ENCODE measurements at regions not wholly inside any gene's neighbourhood (a gene's known extent, or its start where the extent isn't known, plus 50 kb on each side); places are given as distances from the start of the nearest gene placed in this dataset.

DNA sequence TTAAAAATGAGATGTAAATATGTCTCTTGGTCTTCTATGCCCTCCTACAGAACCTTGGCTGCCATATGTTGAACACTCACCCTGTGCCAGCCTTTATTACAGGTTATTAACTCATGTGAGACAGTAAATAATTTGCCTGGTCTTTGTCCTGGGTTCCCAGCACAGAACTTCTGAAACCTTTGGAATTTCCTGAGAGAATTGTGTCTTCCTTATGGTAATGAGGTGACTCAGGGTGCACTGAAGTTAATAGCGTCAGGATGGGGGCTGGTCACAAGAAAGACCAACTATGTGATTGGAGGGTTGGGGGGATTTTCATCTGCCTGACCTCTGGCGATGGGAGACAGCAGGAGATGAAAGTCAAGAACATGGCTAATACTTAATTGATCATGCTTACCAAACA lies 289.8 kb upstream of the STS start:
- no peaks in the 10 kb centered on the region for H3K36me3 Mint-ChIP-seq (ENCODE audit: low read depth)
- no peaks in the 10 kb centered on the region for H3K4me1 Mint-ChIP-seq
- H3K27ac Mint-ChIP-seq = no peak overlapping the region
- ATAC-seq (no peak), DNase-seq (no peak)
- no peaks in the 10 kb centered on the region for H3K9me3 Mint-ChIP-seq
- H3K4me3 Mint-ChIP-seq = no peak overlapping the region
- no peaks in the 10 kb centered on the region for H3K27me3 Mint-ChIP-seq

- H3K27ac Mint-ChIP-seq = no peak overlapping the region
- H3K36me3 Mint-ChIP-seq (ENCODE audit: low read depth) = no peaks in the 10 kb centered on the region
- H3K4me1 Mint-ChIP-seq = no peaks in the 10 kb centered on the region
- ATAC-seq (no peak), DNase-seq (no peak)
- H3K4me3 Mint-ChIP-seq = no peak overlapping the region
- no peaks in the 10 kb centered on the region for H3K9me3 Mint-ChIP-seq
- H3K27me3 Mint-ChIP-seq = no peaks in the 10 kb centered on the region
Measured at GRCh38 chrX:6856471-6856870, 291.0 kb upstream of the STS start.

DNA sequence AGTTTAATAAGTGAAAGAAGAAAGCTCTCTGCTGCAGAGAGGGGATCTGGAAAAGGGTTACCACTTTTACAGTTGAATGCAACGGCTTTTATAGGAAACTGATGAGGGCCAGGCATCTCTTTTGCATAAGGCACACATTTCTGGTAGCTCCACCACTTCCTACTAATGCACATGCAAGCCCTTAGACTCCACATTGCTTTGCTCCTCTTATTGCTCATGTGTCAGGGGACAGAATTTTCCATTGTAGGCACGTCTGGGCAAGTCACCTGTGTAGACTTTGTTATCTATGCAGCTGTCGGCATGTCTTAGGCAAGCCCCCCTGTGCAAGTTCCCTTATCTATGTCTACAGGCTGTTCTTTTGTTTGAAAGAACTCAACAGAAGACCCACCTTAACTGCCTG lies 294.6 kb upstream of the STS start:
- Mint-ChIP-seq H3K9me3 (no peaks in the 10 kb centered on the region), H3K27ac (no peak overlapping the region), H3K4me3 (no peak overlapping the region), H3K36me3 (ENCODE audit: low read depth) (no peaks in the 10 kb centered on the region), H3K27me3 (no peaks in the 10 kb centered on the region), H3K4me1 (no peaks in the 10 kb centered on the region)
- ATAC-seq (no peak), DNase-seq (no peak)

GRCh38 chrX:6852121-6852520 lies 295.4 kb upstream of the STS start:
- DNase-seq (no peak), ATAC-seq (no peak)
- Mint-ChIP-seq H3K36me3 (ENCODE audit: low read depth) (no peaks in the 10 kb centered on the region), H3K4me1 (no peaks in the 10 kb centered on the region), H3K27me3 (no peaks in the 10 kb centered on the region), H3K9me3 (no peaks in the 10 kb centered on the region), H3K4me3 (no peak overlapping the region), H3K27ac (no peak overlapping the region)

DNA sequence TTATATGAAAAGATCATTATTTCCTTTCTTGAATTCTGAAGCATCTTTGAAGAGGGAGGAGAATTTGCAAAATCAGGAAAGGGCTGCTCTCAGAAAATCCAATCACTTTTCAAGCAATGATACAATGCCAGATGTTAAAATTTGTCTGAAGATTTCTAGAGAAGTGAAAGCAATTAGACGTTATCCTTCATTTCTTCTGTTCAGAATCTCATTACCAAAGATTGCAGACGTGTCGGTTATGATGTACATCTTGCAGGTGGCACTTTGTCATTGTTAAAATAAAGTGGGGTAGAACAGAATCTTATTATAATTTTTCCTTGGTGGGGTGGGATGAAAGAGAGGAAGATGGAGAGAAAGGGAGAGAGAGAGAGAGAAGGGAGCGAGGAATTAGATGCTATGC lies 296.4 kb upstream of the STS start:
- no peak for DNase-seq
- Mint-ChIP-seq H3K27ac (no peak overlapping the region), H3K4me3 (no peak overlapping the region), H3K9me3 (no peaks in the 10 kb centered on the region), H3K4me1 (no peaks in the 10 kb centered on the region), H3K27me3 (no peaks in the 10 kb centered on the region), H3K36me3 (ENCODE audit: low read depth) (no peaks in the 10 kb centered on the region)
- no peak for ATAC-seq

- no peaks in the 10 kb centered on the region for H3K9me3 Mint-ChIP-seq
- no peaks in the 10 kb centered on the region for H3K4me1 Mint-ChIP-seq
- H3K4me3 Mint-ChIP-seq = no peak overlapping the region
- H3K36me3 Mint-ChIP-seq (ENCODE audit: low read depth) = no peaks in the 10 kb centered on the region
- DNase-seq = no peak
- ATAC-seq = no peak
- H3K27ac Mint-ChIP-seq = no peak overlapping the region
- no peaks in the 10 kb centered on the region for H3K27me3 Mint-ChIP-seq
Measured at GRCh38 chrX:6849716-6850414, 297.6 kb upstream of the STS start.

GRCh38 chrX:6832619-6833018 lies 297.7 kb upstream of the VCX3A start:
- Mint-ChIP-seq H3K36me3 (ENCODE audit: low read depth) (no peaks in the 10 kb centered on the region), H3K27me3 (no peaks in the 10 kb centered on the region), H3K4me3 (no peak overlapping the region), H3K27ac (no peak overlapping the region), H3K4me1 (no peaks in the 10 kb centered on the region), H3K9me3 (no peaks in the 10 kb centered on the region)
- ATAC-seq (no peak), DNase-seq (no peak)

DNA sequence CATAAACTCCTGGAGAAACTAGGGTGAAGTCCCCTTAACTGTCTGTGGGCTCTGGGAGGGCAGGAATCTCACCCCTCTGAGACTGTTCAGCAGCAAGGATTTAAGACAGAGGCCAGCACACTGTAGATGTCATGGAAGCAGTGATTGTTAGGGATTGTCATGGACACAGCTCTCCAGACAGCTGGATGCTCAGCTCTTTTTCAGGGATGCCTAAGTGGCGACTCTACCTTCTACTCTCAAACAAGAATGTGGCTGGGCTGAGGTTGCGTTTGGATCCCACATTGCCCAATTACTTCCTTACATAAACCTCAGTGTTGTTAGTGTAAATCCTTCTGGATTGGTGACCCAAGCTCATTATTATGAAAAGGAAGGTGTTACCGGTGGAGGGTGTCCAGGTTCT lies 291.9 kb upstream of the VCX3A start:
- no peak for DNase-seq
- no peak overlapping the region for H3K27ac Mint-ChIP-seq
- H3K9me3 Mint-ChIP-seq = no peaks in the 10 kb centered on the region
- no peak overlapping the region for H3K4me3 Mint-ChIP-seq
- ATAC-seq = no peak
- H3K27me3 Mint-ChIP-seq = no peaks in the 10 kb centered on the region
- no peaks in the 10 kb centered on the region for H3K4me1 Mint-ChIP-seq
- H3K36me3 Mint-ChIP-seq (ENCODE audit: low read depth) = no peaks in the 10 kb centered on the region

DNA sequence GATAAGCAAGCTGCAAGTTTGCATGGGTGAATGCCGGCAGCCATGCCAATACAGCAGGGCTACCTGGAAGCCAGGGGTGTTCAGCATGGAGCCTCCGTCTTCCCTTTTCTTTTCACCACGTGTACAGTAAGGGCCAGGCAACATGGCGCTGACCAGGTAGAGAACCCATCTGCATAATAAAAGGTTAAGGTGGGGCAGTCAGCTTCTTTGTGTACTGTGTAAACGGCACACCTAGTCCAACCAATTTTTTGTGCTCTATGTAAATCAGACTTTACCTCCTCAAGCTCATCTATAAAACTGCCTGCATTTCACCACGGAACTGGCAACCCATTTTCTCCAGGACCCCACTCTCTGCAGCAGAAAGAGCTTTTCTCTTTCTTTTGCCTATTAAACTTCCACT lies 286.8 kb upstream of the VCX3A start:
- H3K9me3 Mint-ChIP-seq = no peaks in the 10 kb centered on the region
- no peak for ATAC-seq
- H3K4me3 Mint-ChIP-seq = no peak overlapping the region
- no peak overlapping the region for H3K27ac Mint-ChIP-seq
- DNase-seq = no peak
- H3K4me1 Mint-ChIP-seq = no peaks in the 10 kb centered on the region
- no peaks in the 10 kb centered on the region for H3K27me3 Mint-ChIP-seq
- no peaks in the 10 kb centered on the region for H3K36me3 Mint-ChIP-seq (ENCODE audit: low read depth)

DNA sequence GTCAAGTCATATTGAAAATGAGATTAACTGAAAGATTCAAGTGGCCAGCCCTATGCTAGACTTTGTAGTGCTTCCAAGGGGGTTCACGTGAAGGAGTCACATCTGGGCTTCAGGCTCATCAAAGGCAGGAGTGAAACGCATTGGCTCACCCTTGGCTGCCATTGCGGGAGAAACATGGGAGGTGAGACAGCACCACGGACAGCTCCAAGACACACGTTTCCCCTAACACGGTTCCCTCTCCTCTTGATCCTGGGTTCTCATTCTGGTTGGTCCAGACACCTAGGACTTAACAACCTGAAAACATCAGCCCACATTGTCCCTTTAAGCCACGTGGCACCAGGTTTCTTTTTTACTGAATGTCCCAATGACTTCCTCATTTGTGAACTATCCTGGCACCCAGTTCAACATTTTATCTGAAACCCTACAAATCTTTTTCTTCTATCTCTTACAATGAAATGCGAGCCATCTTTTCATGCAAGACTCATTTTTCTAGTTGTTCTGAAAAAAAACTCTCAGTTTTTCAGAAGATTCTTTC lies 279.0 kb upstream of the VCX3A start:
- DNase-seq (no peak), ATAC-seq (no peak)
- H3K27me3 Mint-ChIP-seq = no peaks in the 10 kb centered on the region
- no peak overlapping the region for H3K4me3 Mint-ChIP-seq
- H3K36me3 Mint-ChIP-seq (ENCODE audit: low read depth) = no peaks in the 10 kb centered on the region
- no peaks in the 10 kb centered on the region for H3K4me1 Mint-ChIP-seq
- no peaks in the 10 kb centered on the region for H3K9me3 Mint-ChIP-seq
- H3K27ac Mint-ChIP-seq = no peak overlapping the region

- DNase-seq (no peak), ATAC-seq (no peak)
- Mint-ChIP-seq H3K27ac (no peak overlapping the region), H3K4me1 (no peaks in the 10 kb centered on the region), H3K36me3 (ENCODE audit: low read depth) (no peaks in the 10 kb centered on the region), H3K9me3 (no peaks in the 10 kb centered on the region), H3K27me3 (no peaks in the 10 kb centered on the region), H3K4me3 (no peak overlapping the region)
Measured at GRCh38 chrX:6812087-6812486, 277.2 kb upstream of the VCX3A start.

- Mint-ChIP-seq H3K36me3 (ENCODE audit: low read depth) (no peaks in the 10 kb centered on the region), H3K27me3 (no peaks in the 10 kb centered on the region), H3K4me3 (no peak overlapping the region), H3K4me1 (no peaks in the 10 kb centered on the region), H3K9me3 (no peaks in the 10 kb centered on the region), H3K27ac (no peak overlapping the region)
- DNase-seq = no peak
- ATAC-seq = no peak
Measured at GRCh38 chrX:6810776-6811175, 275.9 kb upstream of the VCX3A start.

- Mint-ChIP-seq H3K4me3 (no peak overlapping the region), H3K27me3 (no peaks in the 10 kb centered on the region), H3K27ac (no peak overlapping the region), H3K36me3 (ENCODE audit: low read depth) (no peaks in the 10 kb centered on the region), H3K4me1 (no peaks in the 10 kb centered on the region), H3K9me3 (no peaks in the 10 kb centered on the region)
- ATAC-seq = no peak
- no peak for DNase-seq
Measured at GRCh38 chrX:6803607-6804006, 268.7 kb upstream of the VCX3A start.

DNA sequence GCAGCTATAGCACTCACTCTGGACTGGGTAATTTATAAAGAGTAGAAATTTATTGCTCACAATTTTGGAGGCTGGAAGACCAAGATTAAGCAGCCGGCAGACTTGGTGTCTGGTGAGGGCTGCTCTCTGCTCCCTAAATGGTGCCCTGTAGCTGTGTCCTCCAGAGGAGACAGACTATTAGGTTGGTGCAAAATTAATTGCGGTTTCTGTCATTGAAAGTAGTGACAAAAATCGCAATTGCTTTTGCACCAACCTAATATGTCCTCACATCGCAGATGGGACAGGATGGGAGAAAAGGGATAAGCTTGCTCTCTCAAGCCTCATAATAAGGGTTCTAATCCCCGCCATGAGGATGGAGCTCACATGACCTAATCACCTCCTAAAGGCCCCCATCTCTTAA lies 258.1 kb upstream of the VCX3A start:
- H3K36me3 Mint-ChIP-seq (ENCODE audit: low read depth) = no peaks in the 10 kb centered on the region
- H3K4me1 Mint-ChIP-seq = no peaks in the 10 kb centered on the region
- no peaks in the 10 kb centered on the region for H3K27me3 Mint-ChIP-seq
- no peak overlapping the region for H3K27ac Mint-ChIP-seq
- DNase-seq (no peak), ATAC-seq (no peak)
- no peak overlapping the region for H3K4me3 Mint-ChIP-seq
- H3K9me3 Mint-ChIP-seq = no peaks in the 10 kb centered on the region

GRCh38 chrX:6783912-6784311 lies 249.0 kb upstream of the VCX3A start:
- H3K27me3 Mint-ChIP-seq = no peaks in the 10 kb centered on the region
- H3K9me3 Mint-ChIP-seq = no peaks in the 10 kb centered on the region
- no peak for ATAC-seq
- no peak overlapping the region for H3K4me3 Mint-ChIP-seq
- no peak overlapping the region for H3K27ac Mint-ChIP-seq
- no peaks in the 10 kb centered on the region for H3K4me1 Mint-ChIP-seq
- H3K36me3 Mint-ChIP-seq (ENCODE audit: low read depth) = no peaks in the 10 kb centered on the region
- DNase-seq = no peak

GRCh38 chrX:6782831-6783230 lies 247.9 kb upstream of the VCX3A start:
- Mint-ChIP-seq H3K27ac (no peak overlapping the region), H3K9me3 (no peaks in the 10 kb centered on the region), H3K4me3 (no peak overlapping the region), H3K36me3 (ENCODE audit: low read depth) (no peaks in the 10 kb centered on the region), H3K27me3 (no peaks in the 10 kb centered on the region), H3K4me1 (no peaks in the 10 kb centered on the region)
- DNase-seq = no peak
- ATAC-seq = no peak

Measured in activated naive CD8-positive, alpha-beta T cell treated with anti-CD3 and anti-CD28 coated beads, Interleukin-2, amount 50 U/mL, for 24 hours (primary cell).